Neuronal stem cell (in vitro differentiated cells): ENCODE measurements at regions not wholly inside any gene's neighbourhood (a gene's known extent, or its start where the extent isn't known, plus 50 kb on each side); places are given as distances from the start of the nearest gene placed in this dataset.

Experiments used
- DNase-seq: peaks from one replicate; pipeline ENCODE4 v3.0.0-alpha.2; 2013; ENCODE audit warnings: low spot score
- H2AFZ ChIP-seq: one replicate; pipeline ENCODE4 v1.6.1; 2013; ENCODE audit warnings: mild to moderate bottlenecking, low read length, inconsistent platforms
- H2AK5ac ChIP-seq: 2 replicates; pipeline ENCODE4 v1.6.1; 2013; ENCODE audit warnings: low read depth, mild to moderate bottlenecking, inconsistent platforms, low read length, moderate library complexity, mixed read lengths
- H2BK120ac ChIP-seq: 2 replicates; pipeline ENCODE4 v1.6.1; 2013; ENCODE audit warnings: low read depth, mild to moderate bottlenecking, inconsistent platforms, low read length, moderate library complexity, mixed read lengths
- H2BK12ac ChIP-seq: one replicate; pipeline ENCODE4 v1.6.1; 2013; ENCODE audit warnings: low read length, inconsistent platforms
- H2BK15ac ChIP-seq: 2 replicates; pipeline ENCODE4 v1.6.1; 2013; ENCODE audit warnings: mild to moderate bottlenecking, low read length, inconsistent platforms, mixed read lengths
- H2BK5ac ChIP-seq: one replicate; pipeline ENCODE4 v1.6.1; 2013; ENCODE audit warnings: inconsistent platforms, mild to moderate bottlenecking, low read length, moderate library complexity
- H3K14ac ChIP-seq: one replicate; pipeline ENCODE4 v1.6.1; 2013; ENCODE audit warnings: low read length, inconsistent platforms
- H3K18ac ChIP-seq: 2 replicates; pipeline ENCODE4 v1.6.1; 2013; ENCODE audit warnings: low read length, inconsistent platforms
- H3K23ac ChIP-seq: 2 replicates; pipeline ENCODE4 v1.6.1; 2013; ENCODE audit warnings: low read depth, mild to moderate bottlenecking, mixed read lengths, low read length, inconsistent platforms; ENCODE audit not compliant: poor library complexity
- H3K27ac ChIP-seq: replicated peaks from 3 replicates; pipeline ENCODE4 v1.5.1; 2013; ENCODE audit warnings: low read length, inconsistent platforms
- H3K27me3 ChIP-seq, 3 experiments: 2 replicates each; pipeline ENCODE4 v1.6.1; 2013; ENCODE audit warnings: low read length in 3 of 3, mild to moderate bottlenecking in 2 of 3, inconsistent platforms in 1 of 3, low read depth in 1 of 3, mixed read lengths in 1 of 3, moderate library complexity in 1 of 3; ENCODE audit not compliant: control insufficient read depth in 3 of 3, insufficient read depth in 3 of 3
- H3K36me3 ChIP-seq, 2 donors: replicated peaks in 1 of 2; 2 replicates each; pipeline ENCODE4 v1.6.1; 2013; ENCODE audit warnings: low read length in 2 of 2; ENCODE audit not compliant: control insufficient read depth in 2 of 2, insufficient read depth in 2 of 2
- H3K4ac ChIP-seq: 2 replicates; pipeline ENCODE4 v1.6.1; 2013; ENCODE audit warnings: inconsistent platforms, mild to moderate bottlenecking, low read length, moderate library complexity
- H3K4me1 ChIP-seq, 2 donors: 1 replicate in 1 of 2; 2 replicates in 1 of 2; pipeline ENCODE4 v1.6.1; 2013; ENCODE audit warnings: low read length in 2 of 2, low read depth in 1 of 2; ENCODE audit not compliant: control insufficient read depth in 2 of 2, insufficient read depth in 1 of 2
- H3K4me2 ChIP-seq: one replicate; pipeline ENCODE4 v1.6.1; 2013; ENCODE audit warnings: mild to moderate bottlenecking, low read length, inconsistent platforms; ENCODE audit not compliant: insufficient read depth, poor library complexity, severe bottlenecking
- H3K4me3 ChIP-seq, 2 donors: 2 replicates each; pipeline ENCODE4 v1.5.1; 2013; ENCODE audit warnings: low read length in 2 of 2, mild to moderate bottlenecking in 2 of 2, inconsistent platforms in 1 of 2, moderate library complexity in 1 of 2
- H3K79me1 ChIP-seq: one replicate; pipeline ENCODE4 v1.6.1; 2013; ENCODE audit warnings: low read depth, mild to moderate bottlenecking, inconsistent platforms, low read length, moderate library complexity
- H3K9ac ChIP-seq: one replicate; pipeline ENCODE4 v1.6.1; 2013; ENCODE audit warnings: mild to moderate bottlenecking, low read depth, low read length, inconsistent platforms; ENCODE audit not compliant: poor library complexity
- H3K9me3 ChIP-seq, 2 donors: replicated peaks in 1 of 2; 2 replicates each; pipeline versions ENCODE3 to v1.6.1; 2013; ENCODE audit warnings: low read length in 2 of 2, mild to moderate bottlenecking in 2 of 2, inconsistent platforms in 1 of 2, low read depth in 1 of 2, mixed read lengths in 1 of 2, moderate library complexity in 1 of 2; ENCODE audit not compliant: control insufficient read depth in 2 of 2, insufficient read depth in 1 of 2
- H4K8ac ChIP-seq: one replicate; pipeline ENCODE4 v1.6.1; 2013; ENCODE audit warnings: low read depth, mild to moderate bottlenecking, inconsistent platforms, low read length, moderate library complexity
- H4K91ac ChIP-seq: one replicate; pipeline ENCODE4 v1.6.1; 2013; ENCODE audit warnings: low read length, low read depth, mild to moderate bottlenecking, inconsistent platforms; ENCODE audit not compliant: poor library complexity
- WGBS, 2 donors: extraction: QIAGEN DNeasy Blood & Tissue Kit; methylation state at CpG; one replicate each; pipeline ENCODE4 v1.1.7; 2013; ENCODE audit warnings: missing lambda C conversion rate in 2 of 2, mixed read lengths in 1 of 2; ENCODE audit not compliant: insufficient read length in 2 of 2, insufficient replicate concordance in 1 of 2; ENCODE audit errors: extremely low coverage in 2 of 2; 5-methylcytosine and 5-hydroxymethylcytosine counted together

- H3K4me2 ChIP-seq: no peak overlapping the region
- no peaks in the 10 kb centered on the region for H3K9me3 ChIP-seq
- H2BK15ac ChIP-seq: no peak overlapping the region
- no peak overlapping the region for H3K9ac ChIP-seq
- H3K4me3 ChIP-seq: no peak overlapping the region
- no peaks in the 10 kb centered on the region for H3K79me1 ChIP-seq
- H3K27me3 ChIP-seq: peaks cover 0 to 3% (median 0%) of the 10 kb centered on the region in 3 experiments
- H2AFZ ChIP-seq: no peak overlapping the region
- H3K23ac ChIP-seq: no peak overlapping the region
- no peak for DNase-seq
- no peaks in the 10 kb centered on the region for H3K36me3 ChIP-seq
- no peak overlapping the region for H3K14ac ChIP-seq
- no peak overlapping the region for H3K18ac ChIP-seq
- no peak overlapping the region for H3K4ac ChIP-seq
- no peak overlapping the region for H2BK5ac ChIP-seq
- no peak overlapping the region for H2BK12ac ChIP-seq
- no CpG with 5 or more reads among the region's 5 CpGs for WGBS, 2 donors
- no peak overlapping the region for H4K91ac ChIP-seq
- no peak overlapping the region for H2AK5ac ChIP-seq
- no peak overlapping the region for H3K27ac ChIP-seq
- peaks cover 0 to 2% of the 10 kb centered on the region in 2 donors for H3K4me1 ChIP-seq
- no peak overlapping the region for H2BK120ac ChIP-seq
- no peak overlapping the region for H4K8ac ChIP-seq
Measured at GRCh38 chr10:28801247-28801646, 123.9 kb downstream of the BAMBI start.

- H3K4me1 ChIP-seq: peaks cover 0 to 2% of the 10 kb centered on the region in 2 donors
- H4K91ac ChIP-seq: no peak overlapping the region
- H3K9me3 ChIP-seq: no peaks in the 10 kb centered on the region
- no peak overlapping the region for H3K27ac ChIP-seq
- no peak overlapping the region for H4K8ac ChIP-seq
- no peaks in the 10 kb centered on the region for H3K79me1 ChIP-seq
- H3K18ac ChIP-seq: no peak overlapping the region
- no CpG with 5 or more reads among the region's 1 CpG for WGBS, 2 donors
- no peak overlapping the region for H3K4me3 ChIP-seq
- H2AFZ ChIP-seq: no peak overlapping the region
- no peaks in the 10 kb centered on the region for H3K36me3 ChIP-seq
- no peak overlapping the region for H3K4ac ChIP-seq
- H3K14ac ChIP-seq: no peak overlapping the region
- H2BK12ac ChIP-seq: no peak overlapping the region
- H2BK5ac ChIP-seq: no peak overlapping the region
- H3K27me3 ChIP-seq: peaks cover 0 to 3% (median 0%) of the 10 kb centered on the region in 3 experiments
- H3K23ac ChIP-seq: no peak overlapping the region
- no peak for DNase-seq
- no peak overlapping the region for H2AK5ac ChIP-seq
- H2BK15ac ChIP-seq: no peak overlapping the region
- no peak overlapping the region for H3K4me2 ChIP-seq
- H2BK120ac ChIP-seq: no peak overlapping the region
- no peak overlapping the region for H3K9ac ChIP-seq
Measured at GRCh38 chr10:28801869-28802268, 124.5 kb downstream of the BAMBI start.

GRCh38 chr10:28805390-28805789 lies 128.1 kb downstream of the BAMBI start:
- H3K36me3 ChIP-seq: no peaks in the 10 kb centered on the region
- no peak overlapping the region for H4K91ac ChIP-seq
- no peak for DNase-seq
- WGBS, 2 donors: no CpG with 5 or more reads among the region's 1 CpG
- no peak overlapping the region for H3K27ac ChIP-seq
- no peak overlapping the region for H2AFZ ChIP-seq
- no peak overlapping the region for H3K23ac ChIP-seq
- no peak overlapping the region for H3K4me2 ChIP-seq
- no peaks in the 10 kb centered on the region for H3K79me1 ChIP-seq
- H2BK15ac ChIP-seq: no peak overlapping the region
- H4K8ac ChIP-seq: no peak overlapping the region
- H2BK5ac ChIP-seq: no peak overlapping the region
- H3K18ac ChIP-seq: no peak overlapping the region
- H2AK5ac ChIP-seq: no peak overlapping the region
- no peak overlapping the region for H3K4me3 ChIP-seq
- H2BK120ac ChIP-seq: no peak overlapping the region
- no peak overlapping the region for H3K4ac ChIP-seq
- H3K4me1 ChIP-seq: peaks cover 7 to 19% of the 10 kb centered on the region in 2 donors
- H2BK12ac ChIP-seq: no peak overlapping the region
- peaks cover 0 to 3% (median 0%) of the 10 kb centered on the region in 3 experiments for H3K27me3 ChIP-seq
- no peak overlapping the region for H3K14ac ChIP-seq
- H3K9me3 ChIP-seq: no peaks in the 10 kb centered on the region
- no peak overlapping the region for H3K9ac ChIP-seq

- no peak overlapping the region for H2BK120ac ChIP-seq
- no peaks in the 10 kb centered on the region for H3K36me3 ChIP-seq
- WGBS, 2 donors: no CpG with 5 or more reads among the region's 5 CpGs
- no peak overlapping the region for H3K27ac ChIP-seq
- H4K8ac ChIP-seq: no peak overlapping the region
- no peak overlapping the region for H3K4me2 ChIP-seq
- H2BK15ac ChIP-seq: no peak overlapping the region
- H3K27me3 ChIP-seq: peaks cover 0 to 3% (median 0%) of the 10 kb centered on the region in 3 experiments
- no peak overlapping the region for H3K14ac ChIP-seq
- H3K9ac ChIP-seq: no peak overlapping the region
- H2AK5ac ChIP-seq: no peak overlapping the region
- H3K4me1 ChIP-seq: peaks cover 7 to 19% of the 10 kb centered on the region in 2 donors
- no peak for DNase-seq
- no peak overlapping the region for H2BK5ac ChIP-seq
- no peak overlapping the region for H3K4me3 ChIP-seq
- no peaks in the 10 kb centered on the region for H3K79me1 ChIP-seq
- H2AFZ ChIP-seq: no peak overlapping the region
- H3K18ac ChIP-seq: no peak overlapping the region
- H3K9me3 ChIP-seq: no peaks in the 10 kb centered on the region
- no peak overlapping the region for H4K91ac ChIP-seq
- no peak overlapping the region for H3K23ac ChIP-seq
- H2BK12ac ChIP-seq: no peak overlapping the region
- no peak overlapping the region for H3K4ac ChIP-seq
Measured at GRCh38 chr10:28806488-28806941, 129.2 kb downstream of the BAMBI start.
